Prostate gland (tissue), 2 donors: ENCODE measurements at regions not wholly inside any gene's neighbourhood (a gene's known extent, or its start where the extent isn't known, plus 50 kb on each side); places are given as distances from the start of the nearest gene placed in this dataset.

Experiments
- CTCF ChIP-seq, 4 experiments: fragments of 200-600 bp in 2 of 4; fragments of 450-650 bp in 2 of 4; sonication (generic) in 2 of 4; IDR thresholded peaks; 1 replicate in 3 of 4; 2 replicates in 1 of 4; pipeline ENCODE4 v1.5.1; 2016 to 2019; ENCODE audit warnings: antibody characterized with exemption in 4 of 4, mild to moderate bottlenecking in 2 of 4, moderate library complexity in 2 of 4
- POLR2A ChIP-seq: fragments of 450-650 bp; IDR thresholded peaks from one replicate; pipeline ENCODE4 v1.6.1; 2016; ENCODE audit warnings: antibody characterized with exemption, mild to moderate bottlenecking
- POLR2AphosphoS5 ChIP-seq: sonication (generic); formaldehyde crosslinking; IDR thresholded peaks from one replicate; pipeline ENCODE4 v1.6.1; 2017; ENCODE audit warnings: antibody characterized with exemption

- no peak for TF ChIP-seq CTCF (IDR thresholded peaks at IDR 0.05)
- no peak for TF ChIP-seq POLR2A
- TF ChIP-seq POLR2AphosphoS5 = no peak
These were observed 108.8 kb upstream of the ASTN2 start for GRCh38 chr9:117523531-117524153.
